HG03432 (cell line): ENCODE measurements at regions not wholly inside any gene's neighbourhood (a gene's known extent, or its start where the extent isn't known, plus 50 kb on each side); places are given as distances from the start of the nearest gene placed in this dataset.
"Not testable (repeated sequence)": the region's sequence is repeated elsewhere in the genome, so short reads cannot be mapped to it uniquely, and the experiment has no call there.

Experiments
- ATAC-seq: cut with Tn5 transposase; IDR thresholded peaks from one replicate; pipeline ENCODE4 v1.9.1; 2021; ENCODE audit warnings: mild to moderate bottlenecking, moderate library complexity; ENCODE audit not compliant: unreplicated experiment

DNA sequence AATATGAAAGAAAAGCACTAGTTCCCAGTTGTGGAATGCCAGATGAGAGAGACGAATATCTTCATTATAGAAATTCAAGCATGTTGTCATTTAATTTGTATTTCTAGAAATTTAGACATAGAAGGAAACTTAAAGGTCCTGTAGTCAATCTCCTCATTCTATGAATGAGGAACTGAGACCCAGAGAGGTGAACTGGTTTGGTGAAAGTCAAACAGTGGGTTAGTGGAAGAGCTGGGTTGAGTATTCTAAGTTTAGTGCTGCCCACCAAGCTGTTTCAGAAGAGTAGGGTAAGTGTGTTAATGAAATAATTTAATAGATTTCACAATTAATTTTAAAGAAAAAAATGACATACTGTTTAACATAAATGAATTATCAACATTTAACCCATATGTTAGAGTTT is 655.2 kb downstream of the FAM133A start:
- ATAC-seq: no peak

DNA sequence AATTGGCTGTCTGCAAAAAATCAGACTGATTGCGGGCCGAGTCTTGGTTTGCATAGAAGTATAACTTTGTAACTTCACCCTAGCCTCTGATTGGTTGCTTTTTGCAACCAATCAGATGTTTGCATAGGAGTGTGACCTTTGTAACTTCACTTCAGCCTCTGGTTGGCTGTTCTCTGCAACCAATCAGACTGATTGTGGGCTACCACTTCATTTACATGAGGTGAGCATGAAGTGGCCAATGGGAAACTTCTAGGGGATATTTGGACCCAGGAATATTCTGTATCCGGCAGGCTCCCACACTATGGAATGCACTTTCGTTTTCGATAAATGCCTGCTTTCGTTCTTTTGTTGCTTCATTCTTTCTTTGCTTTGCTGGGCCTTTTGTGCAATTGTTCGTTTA is 667.7 kb downstream of the FAM133A start:
- ATAC-seq: not testable (repeated sequence)

DNA sequence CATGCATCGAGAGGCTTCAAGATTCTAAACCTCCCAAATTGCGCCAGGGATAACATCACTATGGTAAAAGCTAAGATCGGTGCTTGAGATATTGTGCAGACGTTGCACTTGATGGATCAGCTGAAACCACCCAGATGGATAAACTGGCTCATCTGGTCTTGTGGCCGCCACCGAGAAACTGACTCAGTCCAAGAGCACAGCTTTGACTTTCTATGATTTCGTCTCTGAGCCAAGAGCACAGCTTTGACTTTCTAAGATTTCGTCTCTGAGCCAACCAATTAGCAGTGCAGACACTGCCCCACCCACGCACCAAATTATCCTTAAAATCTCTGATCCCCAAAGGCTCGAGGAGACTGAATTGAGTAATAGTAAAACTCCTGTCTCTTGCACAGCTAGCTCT is 687.2 kb downstream of the FAM133A start:
- ATAC-seq: peak; percentile 83

DNA sequence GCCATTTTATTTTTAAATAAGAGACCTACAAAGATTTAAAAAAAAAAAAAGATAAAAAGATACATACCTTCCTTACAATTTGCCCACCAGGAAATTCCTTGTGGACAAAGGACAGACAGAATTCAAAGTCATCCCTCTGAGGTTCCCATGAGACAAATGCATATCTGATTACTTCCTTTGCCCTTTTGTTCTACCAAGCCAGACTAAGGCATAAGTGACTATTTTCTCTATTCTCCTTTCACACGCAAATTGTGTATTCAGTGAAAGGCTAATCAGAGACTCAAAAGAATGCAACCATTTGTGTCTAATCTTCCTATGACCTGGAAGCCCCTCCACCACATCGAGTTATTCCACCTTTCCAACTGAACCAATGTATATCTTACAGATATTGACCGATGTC is 691.7 kb downstream of the FAM133A start:
- ATAC-seq: no peak

DNA sequence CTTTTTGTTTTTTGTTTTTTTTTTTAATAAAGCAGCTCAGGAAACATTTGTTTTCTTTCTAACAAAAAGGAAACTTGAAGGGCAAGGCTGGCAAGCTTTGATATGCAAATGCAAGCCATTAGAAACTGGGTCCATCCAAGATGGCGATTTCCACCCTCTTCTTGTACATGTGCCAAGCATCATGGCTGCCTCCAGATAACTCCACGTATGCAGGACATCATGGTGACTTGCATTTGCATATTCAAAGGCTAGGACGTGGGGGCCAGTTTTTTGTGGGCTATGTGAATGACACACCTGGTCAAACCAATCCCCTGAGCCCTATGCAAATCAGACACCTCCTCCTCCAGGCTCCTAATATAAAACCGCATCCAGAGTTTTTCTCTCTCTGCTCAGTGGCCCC is 692.6 kb downstream of the FAM133A start:
- ATAC-seq: no peak

DNA sequence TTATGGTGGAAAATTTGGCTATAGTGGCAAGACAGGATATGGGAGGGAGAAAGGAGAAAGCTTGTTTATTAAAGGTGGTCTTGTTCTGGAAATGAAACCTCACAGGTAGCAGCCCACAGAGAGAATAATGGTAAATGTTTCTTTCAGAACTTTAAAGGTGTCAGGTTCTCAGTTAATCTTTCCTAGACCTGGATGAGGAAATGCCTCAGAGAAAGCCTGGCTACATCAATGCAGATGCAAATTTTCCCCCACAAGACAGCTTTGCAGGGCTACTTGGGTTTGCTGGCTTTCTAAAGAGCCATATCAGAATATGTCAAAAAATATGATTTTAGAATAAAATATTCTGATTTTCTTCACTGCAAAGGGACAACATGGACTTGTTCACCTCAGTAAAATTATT is 715.0 kb downstream of the FAM133A start:
- no peak for ATAC-seq

DNA sequence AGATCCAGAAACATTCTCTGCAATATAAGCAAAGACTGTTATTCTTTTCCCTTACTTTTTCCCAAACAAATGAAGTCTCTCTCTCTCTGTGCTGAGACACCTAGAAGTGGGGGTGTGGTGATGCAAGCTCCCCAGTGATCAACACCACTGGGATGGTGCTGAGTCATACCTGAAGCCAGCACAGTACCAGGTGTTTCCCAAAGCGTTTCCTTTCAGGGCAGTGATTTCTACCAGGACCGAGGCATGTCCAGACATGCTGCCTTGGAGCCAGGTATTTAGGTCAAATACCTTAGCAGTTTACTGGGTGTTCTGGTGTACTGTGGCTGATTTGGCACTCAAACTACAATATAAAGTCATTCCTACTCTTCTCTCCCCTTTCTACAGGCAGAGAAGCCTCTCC is 726.5 kb downstream of the FAM133A start:
- ATAC-seq: peak; percentile 94

DNA sequence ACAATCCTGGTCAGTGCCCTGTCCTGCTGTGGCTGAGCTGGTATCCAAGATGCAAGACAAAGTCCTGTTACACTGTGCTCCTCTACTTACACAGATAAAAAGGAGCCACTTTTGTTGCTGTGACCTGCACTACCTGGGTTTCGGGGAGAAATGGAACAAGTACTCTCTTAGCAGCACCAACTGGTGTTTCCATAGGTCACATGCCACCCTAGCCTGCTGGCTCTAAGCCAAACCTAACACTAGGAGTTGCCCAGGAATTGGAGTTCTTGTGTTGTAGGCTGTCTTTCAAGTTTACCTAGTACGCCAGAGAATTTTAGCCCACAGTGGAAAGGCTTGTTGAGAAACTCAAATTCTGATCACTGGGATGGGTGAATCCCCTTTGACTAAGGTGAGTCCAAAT is 727.4 kb downstream of the FAM133A start:
- ATAC-seq: peak; percentile 13

DNA sequence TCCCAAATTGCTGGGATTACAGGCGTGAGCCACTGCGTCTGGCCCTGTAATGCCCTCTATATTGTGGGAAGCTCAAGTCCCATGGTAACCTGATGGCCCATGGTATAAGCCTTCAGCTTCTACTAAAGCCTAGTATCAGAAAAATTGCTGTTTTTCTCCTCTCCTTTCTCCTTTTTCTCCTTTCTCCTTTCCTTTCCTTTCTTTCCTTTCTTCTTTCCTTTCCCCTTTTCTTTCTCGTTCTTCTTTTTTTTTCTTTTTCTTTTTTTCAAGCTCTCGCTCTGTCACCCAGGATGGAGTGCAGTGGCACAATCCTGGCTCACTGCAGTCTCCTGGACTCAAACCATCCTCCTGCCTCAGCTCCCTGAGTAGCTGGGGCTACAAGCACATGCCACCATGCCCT is 740.7 kb downstream of the FAM133A start:
- no peak for ATAC-seq

DNA sequence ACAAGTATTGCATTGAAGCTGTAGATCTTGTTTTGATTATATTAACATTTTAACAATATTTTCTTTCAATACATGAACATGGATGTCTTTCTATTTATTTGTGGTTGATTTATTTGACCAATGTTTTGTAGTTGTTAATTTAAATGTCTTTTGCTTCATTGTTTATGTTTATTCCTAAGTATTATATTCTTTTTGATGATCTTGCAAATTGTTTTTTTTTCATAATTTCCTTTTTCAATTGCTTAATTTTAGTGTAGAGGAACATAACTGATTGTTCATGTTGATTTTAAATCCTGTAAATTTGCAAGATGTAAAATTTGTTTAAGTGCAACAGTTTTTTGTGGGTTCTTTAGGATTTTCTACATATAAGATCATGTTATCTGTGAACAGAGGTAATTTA is 744.1 kb downstream of the FAM133A start:
- ATAC-seq: no peak

DNA sequence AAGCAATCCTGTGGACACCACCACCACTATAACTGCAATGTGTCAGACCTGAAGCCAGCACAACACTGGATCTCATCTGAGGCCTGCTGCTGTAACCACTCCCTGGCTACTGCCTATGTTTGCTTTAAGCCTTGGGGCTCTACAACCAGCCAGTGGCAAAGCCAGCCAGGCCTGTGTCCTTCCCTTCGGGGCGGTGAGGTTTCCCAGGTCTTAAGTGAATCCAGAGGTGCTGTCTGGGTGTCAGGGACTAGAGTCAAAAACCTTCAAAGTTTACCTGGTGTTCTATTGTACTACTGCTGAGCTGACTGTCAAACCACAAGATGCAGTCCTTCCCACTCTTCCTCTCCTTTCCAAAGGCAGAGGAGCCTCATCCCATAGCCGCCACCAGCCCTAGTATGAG is 750.5 kb downstream of the FAM133A start:
- no peak for ATAC-seq

DNA sequence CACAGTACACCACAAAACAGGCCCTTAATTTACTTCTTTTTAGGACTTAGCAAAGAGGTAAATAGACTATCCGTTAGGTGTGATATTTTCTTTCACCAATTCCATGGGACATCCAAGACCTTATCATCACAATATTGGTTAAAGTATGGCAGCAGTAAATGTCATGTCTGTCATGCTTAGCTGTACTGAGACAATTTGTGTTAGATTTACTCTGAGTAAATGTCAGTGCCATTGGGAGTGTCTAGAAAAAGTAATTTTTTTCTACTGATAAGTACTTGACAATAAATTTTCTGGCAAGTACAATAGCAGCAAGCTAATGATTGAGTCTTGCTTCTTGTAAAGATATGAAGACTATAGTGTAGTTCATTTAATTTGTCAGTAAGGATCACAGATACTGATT is 756.1 kb downstream of the FAM133A start:
- ATAC-seq: no peak

DNA sequence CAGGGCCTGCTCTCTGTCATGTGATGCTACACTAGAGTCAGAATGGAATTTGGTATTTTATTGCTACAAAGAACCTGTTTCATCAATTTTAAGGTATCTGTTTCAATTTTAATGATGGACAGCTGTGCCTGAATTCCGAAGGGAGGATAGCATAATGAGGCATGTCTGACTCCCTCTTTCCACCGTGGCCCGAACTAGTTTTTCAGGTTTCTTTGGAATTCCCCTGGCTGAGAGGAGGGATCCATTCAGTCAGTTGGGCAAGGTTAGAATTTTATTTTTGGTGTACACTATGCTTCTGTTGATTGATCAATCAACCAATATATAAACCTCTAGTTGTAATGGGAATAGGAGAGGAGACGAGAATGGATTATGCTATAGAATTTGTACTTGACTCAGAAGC is 761.8 kb downstream of the FAM133A start:
- ATAC-seq: no peak

DNA sequence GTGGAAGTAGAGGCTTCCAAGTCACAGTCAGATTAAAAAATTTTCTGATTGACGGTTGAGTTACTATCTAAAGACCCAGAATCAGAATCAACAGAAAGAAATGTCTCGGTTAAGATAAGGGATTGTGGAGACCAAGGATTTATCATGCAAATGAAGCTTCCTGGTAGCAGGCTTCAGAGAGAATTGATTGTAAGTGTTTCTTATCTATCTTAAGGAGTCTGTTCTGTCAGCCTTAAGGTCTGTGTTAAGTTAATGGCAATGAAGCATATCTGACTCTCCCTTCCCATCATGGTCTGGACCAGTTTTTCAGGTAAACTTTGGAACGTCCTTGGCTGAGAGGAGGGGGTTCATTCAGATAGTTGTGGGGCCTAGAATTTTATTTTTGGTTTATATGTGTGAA is 780.2 kb downstream of the FAM133A start:
- ATAC-seq: no peak

DNA sequence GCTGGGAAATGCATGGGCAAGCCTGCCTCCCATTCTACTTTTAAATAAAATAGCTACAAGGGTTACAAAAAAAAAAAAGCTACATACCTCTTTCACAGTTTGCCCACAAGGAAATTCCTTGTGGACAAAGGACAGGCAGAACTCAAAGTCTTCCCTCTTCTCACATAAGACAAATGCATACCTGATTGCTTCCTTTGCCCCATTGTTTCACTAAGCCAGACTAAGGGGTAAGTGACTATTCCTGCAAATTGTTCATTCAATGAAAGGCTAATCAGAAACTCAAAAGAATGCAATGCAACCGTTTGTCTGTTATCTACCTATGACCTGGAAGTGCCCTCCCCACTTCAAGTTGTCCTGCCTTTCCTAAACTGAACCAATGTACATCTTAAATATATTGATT is 780.6 kb downstream of the FAM133A start:
- no peak for ATAC-seq

DNA sequence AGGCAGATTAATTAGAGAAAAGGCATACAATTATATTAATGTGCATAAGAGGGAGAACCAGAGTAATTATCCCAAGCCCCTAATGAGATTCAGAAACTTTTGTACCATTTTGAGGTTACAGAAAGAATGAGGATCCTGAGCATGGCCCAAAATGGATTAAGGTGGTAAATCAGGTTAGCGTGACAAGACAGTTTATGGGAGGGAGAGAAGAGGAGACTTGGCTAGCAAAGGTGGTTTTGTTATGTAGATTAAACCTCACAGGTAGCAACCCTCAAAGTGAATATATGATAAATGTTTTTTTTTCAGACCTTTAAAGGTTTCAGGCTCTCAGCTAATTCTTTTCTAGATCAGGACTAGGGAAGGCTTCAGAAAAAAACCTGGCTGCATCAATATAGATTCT is 781.8 kb downstream of the FAM133A start:
- no peak for ATAC-seq

DNA sequence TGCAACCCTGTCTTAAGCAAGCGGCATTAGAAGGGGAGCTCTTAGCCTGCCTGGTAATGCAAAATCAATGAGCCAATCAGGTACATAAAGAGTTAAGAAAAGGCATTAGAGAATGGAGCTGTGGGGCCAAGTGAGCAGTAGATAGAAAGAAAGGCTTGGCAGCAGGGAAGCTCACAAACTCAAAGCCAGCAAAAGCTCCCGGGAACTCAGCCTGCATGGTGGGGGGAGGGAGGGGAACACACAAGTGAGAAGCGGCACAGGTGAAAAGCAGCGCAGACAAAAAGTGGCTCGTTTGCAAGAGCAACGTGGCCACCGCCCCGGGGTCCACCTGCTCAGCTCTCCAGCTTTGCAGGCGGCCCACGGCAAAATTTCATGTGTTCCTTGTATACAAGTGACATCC is 818.5 kb downstream of the FAM133A start:
- ATAC-seq: no peak

DNA sequence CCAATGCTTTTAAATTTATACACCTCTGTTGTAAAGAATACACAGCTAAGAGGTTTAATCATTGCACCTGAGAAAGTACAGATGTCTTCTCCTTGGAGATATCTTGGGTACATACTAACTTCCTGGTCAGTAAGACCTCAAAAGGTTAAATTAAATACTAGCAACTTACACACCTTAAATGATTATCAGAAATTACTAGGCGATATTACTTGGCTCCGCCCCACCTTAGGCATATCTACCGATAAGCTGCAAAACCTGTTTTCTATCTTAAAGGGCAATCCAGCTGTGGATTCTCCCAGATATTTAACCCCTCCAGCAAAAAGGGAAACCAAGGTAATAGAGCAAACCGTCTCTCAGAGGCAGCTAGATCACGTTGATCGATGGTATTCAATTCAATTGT is 819.4 kb downstream of the FAM133A start:
- ATAC-seq: no peak

DNA sequence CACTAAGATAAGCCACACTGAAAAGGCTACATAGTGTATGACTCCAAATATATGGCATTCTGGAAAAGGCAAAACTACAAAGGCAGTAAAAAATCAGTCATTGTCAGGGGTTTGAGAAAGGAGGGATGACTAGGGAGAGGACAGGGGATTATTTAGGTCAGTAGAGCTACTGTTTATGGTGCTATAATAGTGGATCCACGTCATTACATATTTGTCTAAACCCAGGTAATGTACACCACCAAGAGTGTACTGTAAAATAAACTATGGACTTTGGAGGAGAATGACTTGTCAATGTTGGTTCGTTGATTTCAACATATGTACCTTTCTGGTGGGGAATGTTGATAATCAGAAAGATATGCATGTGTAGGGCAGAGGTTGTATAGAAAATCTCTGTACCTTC is 837.6 kb downstream of the FAM133A start:
- no peak for ATAC-seq

DNA sequence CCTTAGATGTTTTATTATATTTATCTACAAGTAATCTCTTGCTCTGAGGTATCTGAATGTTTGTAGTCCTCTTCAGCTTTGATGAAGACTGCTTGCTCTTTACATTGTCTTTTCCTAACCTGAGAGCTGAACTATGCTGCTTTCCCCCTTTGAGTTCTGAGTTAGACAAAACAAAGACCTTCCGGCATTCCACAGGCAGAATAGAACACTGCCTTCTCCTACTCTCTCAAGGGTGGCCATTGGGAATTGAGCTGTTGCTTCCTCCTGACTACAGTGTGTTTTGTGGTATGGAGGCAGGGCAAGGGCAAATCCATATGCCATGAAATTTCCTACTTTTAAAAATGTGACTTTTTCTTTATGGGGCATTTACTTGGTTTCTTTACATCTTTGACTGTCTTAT is 841.0 kb downstream of the FAM133A start:
- ATAC-seq: no peak

DNA sequence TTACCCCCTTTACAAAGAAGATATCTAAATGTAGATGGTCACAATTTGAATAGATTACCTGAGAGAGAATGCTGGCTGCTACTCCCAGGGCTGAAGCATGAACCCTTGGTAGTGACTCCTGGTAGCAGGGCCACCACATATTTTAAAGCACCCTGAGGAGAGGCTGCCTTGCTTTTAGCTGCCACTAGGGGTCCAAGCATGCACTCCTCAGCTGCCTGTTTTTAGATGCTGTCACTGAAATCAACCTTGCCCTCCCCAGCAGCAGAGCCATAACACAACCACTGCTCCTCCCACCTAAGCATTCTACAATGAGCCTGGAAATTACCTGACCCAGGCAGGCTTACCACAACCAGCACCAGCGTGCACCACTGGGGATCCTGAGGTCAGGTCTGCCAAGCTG is 850.9 kb downstream of the FAM133A start:
- ATAC-seq: no peak

DNA sequence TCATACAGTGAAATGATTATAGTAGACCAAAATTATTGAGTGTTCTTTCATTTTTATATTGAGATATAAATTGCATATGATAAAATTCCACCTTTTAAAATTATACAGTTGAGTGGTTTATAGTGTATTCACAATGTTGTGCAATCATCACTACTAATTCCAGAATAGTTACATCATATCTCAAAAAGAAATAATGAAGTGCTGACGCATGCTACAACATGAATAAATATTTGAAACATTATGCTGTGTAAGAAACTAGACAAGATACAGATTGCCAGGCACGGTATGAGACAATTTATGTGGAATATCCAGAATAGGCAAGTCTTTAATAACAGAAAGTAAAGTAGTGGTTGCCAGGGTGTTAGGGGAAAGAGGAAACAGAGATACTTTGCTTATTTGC is 871.7 kb downstream of the FAM133A start:
- ATAC-seq: no peak

DNA sequence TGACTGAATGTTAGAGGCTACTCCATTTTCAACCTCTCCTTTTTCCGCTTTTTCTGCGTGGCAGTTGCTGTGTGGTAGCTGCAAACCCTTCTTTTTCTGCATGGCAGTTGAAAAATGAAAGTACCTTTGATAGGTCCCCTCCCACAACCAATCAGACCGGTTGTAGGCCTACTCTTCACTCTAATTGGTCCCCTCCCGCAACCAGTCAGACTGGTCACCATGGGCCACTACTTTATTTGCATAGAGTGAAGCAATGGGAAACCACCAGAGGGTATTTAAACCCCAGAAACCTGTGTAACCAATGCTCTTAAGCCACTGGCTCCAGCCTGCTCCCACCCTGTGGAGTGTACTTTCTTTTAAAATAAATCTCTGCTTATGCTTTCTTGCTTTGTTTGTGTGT is 877.8 kb downstream of the FAM133A start:
- no peak for ATAC-seq

DNA sequence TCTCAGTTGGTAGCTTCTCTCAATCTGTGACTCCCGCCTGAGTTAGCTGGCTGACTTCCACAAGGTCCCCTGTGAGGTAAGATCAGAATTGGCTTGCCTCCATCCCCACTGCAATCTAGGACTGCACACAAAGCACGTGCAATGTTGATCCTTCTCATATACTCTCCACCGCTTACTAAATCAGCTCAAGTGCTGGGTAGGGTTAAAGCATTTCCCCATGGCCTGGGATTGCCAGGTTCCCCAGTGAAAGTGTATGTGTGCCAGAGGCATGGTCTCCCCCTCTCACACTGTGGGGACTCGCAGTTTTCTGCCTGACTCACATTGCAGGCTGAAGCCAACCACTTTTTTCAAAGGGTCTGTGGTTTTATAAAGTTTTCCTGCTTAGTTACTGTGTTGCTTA is 886.9 kb downstream of the FAM133A start:
- ATAC-seq: no peak
